Caki2 (cell line): ENCODE measurements at regions not wholly inside any gene's neighbourhood (a gene's known extent, or its start where the extent isn't known, plus 50 kb on each side); places are given as distances from the start of the nearest gene placed in this dataset.

Source experiments
- DNase-seq: peaks from one replicate; pipeline ENCODE4 v3.0.0-alpha.2; 2015; ENCODE audit warnings: low read depth
- in situ Hi-C: cut with HindIII; loops from 2 replicates; pipeline ENCODE4 v1.10.0; 2016; ENCODE audit warnings: low sequenced_read_pairs, low pct_unique_long_range_greater_than_20kb, mixed read lengths

DNA sequence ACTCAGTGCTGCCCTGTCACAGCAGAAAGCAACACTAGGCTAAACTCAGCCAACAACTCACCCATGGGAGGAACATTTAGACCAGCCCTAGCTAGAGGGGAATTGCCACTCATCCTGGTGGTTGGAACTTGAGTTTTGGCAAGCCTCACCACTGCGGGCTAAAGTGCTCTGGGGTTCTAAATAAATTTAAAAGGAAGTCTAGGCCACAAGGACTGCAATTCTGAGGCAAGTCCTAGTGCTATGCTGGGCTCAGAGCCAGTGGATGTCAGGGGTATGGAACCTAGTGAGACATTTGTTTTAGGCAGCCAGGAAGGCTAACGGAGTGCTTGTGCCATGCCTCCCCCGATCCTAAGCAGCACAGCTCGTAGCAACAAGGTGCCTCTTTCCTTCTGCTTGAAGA lies 78.0 kb downstream of the RGS13 start:
- in situ Hi-C loops = no loop called here
- no peak for DNase-seq

DNA sequence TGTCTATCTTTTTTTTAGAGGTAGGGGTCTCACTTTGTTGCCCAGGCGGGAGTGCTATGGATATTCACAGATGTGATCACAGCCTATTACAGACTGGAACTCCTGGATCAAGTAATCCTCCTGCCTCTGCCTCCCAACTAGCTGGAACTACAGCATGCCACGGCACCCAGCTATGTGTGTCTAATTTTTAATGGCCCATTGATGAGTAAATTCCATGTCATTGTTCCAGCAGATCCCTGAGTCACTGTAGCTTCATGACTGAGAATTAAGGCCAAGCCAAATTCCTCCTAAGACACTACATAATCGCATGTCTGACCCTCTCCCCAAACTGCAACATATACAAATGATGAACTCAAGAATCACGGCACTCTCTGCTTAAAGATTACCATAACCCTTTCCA lies 84.2 kb upstream of the RGS2 start:
- in situ Hi-C loops = no loop called here
- peak; percentile 19 for DNase-seq

DNA sequence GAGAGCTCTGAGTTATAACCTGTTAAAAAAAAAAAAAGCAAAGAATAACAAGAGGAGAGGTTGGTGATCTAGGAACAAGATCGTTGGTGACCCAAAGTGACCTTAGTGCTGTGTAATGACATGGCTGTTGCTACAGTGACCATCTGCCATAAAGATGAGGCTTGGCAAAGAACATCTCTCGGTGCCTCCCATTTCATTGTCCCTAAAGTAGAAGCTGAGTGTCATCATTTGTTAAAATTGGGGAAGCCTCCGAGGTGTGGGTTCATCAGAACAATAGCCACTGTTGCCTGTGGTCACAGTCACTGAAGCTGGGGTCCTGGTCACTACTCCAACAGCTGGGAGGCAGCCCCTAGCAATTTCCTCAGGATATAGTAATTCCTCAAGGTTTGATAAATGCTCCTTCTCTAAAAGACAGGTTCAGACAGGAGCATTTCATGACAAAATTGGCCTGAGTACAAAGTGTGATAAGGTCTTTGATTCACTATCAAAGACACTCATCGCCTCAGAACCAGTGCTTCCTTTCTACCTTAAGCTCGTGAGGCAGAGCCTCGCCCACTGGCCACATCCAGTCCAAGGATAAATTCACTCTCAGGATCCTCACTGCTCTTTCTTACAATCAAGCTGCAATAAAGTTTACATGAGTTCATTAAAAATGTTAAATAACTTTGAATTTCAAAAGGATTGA lies 81.9 kb upstream of the RGS2 start:
- in situ Hi-C loops = no loop called here
- no peak for DNase-seq

DNA sequence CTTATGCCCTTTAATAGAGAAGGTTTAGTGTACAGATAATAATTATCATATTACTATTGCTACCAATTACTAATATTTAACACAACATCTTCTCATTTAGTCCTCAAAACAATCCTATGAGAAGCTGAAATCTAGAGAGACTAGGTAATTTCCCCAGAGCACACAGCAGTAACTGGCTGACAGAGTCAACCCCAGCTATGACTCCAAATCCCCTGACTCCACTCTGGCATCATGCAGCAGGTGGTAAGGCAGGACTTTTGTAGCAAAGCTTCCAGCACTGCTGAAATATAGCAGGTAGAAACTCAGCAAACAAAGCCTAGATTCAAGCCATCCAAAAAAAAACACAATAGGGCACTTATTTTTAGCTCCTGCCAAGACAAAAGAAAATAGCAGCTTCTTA lies 79.3 kb upstream of the RGS2 start:
- in situ Hi-C loops = no loop called here
- no peak for DNase-seq

DNA sequence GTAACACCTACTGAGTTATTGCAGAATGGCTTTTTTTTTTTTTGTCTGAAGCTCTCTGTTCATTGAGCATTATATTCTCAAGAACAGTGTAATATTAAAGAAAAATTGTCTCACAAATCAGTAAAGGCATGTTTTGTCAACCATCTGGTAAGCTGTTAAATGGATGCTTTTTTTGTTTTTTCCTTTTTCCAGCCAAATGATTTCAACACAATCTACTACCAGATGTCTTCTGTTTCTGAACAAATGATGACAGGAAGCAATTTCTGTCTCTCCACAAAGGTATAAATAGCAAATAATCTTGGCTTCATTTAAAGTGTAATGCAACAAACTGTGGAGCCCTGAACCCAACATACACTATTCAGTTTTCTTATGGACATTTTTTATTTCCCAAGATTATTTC lies 78.6 kb upstream of the RGS2 start:
- DNase-seq = no peak
- in situ Hi-C loops = no loop called here

DNA sequence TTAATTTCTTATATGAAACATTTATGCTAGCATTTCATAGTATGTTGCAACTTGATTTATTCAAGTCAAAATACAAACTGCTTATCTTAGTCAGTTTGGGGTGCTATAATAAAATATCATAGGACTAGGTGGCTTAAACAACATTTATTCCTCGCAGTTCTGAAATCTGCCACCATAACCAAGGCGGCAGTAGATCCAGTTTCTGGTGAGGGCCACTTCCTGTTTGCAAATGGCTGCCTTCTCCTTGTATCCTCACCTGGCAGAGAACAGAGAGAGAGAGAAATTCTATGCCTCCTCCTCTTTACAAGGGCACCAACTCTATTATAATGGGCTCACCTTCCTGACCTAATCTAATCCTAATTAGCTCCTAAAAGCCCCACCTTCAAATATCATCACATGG lies 76.1 kb upstream of the RGS2 start:
- DNase-seq = peak; percentile 4
- in situ Hi-C loops = no loop called here

DNA sequence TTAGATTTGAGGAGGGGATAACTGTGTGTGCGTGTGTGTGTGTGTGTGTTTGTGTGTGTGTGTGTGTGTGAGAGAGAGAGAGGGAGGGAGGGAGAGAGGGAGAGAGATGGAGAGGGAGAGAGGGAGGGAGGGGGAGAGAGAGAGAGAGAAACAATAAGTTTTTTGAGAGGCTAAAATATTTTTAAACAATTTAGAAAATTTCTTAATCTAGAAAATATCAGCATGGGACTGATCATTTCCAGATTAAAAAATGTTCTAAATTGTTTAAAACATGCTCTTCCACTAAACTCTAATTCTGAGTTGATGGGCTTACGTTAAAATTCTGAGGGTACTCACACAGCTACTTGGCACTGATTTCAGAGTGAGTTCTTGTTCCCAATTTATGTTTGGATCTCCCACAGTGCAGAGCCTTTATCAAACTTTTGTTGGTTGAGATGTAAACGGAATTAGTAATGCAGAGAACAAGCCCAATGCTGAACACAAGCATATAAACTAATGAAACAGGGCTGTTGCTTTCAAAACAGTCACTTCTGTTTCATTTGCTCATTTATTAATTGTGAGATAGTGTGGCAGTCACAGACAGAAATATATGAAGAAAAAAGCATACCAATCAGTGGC lies 73.4 kb upstream of the RGS2 start:
- in situ Hi-C loops = no loop called here
- DNase-seq = no peak

DNA sequence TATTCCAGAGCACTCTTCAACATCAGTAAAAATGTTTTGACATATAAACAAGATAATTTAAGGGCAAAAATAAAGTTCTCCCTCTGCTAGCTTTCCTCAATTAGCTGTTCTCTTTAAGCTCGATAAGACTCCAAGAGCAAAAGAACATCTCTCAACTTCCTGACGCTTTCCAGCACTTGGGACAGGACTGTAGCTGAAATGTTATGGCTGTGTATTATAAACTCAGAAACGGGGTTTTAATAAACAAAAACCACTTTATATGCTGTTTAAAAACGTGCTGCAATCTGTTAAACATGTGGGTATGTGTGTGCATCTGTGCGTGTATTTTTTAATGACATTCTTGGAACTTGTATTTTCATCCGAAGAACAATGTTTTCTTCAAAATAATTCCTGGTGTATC lies 71.5 kb upstream of the RGS2 start:
- in situ Hi-C loops = no loop called here
- no peak for DNase-seq

DNA sequence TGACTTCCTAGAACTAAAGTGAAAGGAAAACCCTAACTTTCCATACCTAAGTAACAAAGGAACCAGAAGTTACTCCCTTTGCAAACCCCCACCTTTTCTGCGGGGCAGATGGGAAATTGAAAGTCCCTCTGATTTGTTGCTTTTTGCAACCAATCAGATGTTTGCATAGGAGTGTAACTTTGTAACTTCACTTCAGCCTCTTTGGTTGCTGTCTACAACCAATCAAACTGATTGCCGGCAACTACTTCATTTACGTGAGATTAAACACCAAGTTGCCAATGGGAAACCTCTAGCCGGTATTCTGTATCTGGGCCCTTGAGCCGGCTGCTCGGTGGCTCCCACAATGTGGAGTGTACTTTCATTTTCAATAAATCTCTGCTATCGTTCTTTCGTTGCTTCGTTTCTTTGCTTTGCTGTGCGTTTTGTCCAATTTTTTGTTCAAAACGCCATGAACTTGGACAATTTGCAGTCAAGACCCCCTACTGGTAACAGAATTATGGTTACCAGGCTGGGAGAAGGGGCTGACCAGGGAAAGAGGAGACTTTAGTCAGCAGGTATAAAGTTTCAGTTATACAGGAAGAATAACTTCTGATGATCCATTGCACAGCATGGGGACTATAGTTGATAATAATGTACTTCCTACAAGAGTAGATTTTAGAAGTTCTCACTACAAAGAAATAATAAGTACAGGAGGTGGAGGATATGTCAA lies 69.2 kb upstream of the RGS2 start:
- DNase-seq = no peak
- in situ Hi-C loops = no loop called here

DNA sequence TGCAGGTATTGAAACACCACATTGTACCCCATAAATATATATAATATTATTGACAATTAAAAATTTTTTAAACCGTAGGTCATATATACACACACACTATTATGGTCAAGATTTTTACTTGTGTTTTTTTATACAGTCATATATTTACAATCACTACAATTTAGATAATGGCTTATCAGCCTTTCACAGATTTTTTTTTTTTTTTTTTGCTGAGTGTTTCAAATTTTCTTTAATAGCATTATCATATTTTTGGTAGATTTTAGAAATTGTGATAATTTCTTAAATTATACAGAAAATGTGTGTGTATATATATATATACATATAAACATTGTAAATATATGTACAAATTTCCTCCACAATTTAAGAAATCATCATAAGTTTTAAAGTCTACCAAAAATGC lies 68.6 kb upstream of the RGS2 start:
- no peak for DNase-seq
- in situ Hi-C loops = no loop called here

DNA sequence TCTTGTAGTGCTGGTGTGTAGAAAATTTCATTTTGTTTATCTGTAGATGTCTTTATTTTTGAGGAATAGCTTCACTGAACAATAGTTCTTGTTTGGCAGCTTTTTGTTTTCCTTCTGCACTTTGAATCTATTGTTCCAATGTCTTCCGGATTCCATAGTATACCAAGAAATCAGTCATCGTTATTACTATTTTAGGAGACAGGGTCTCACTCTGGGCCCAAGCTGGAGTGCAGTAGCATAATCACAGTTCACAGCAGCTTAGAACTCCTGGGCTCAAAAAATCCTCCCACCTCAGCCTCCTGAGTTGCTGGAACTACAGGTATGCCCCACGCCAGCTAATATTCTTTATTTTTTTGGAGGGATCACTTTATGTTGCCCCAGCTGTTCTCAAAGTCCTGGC lies 67.7 kb upstream of the RGS2 start:
- DNase-seq = no peak
- in situ Hi-C loops = no loop called here

DNA sequence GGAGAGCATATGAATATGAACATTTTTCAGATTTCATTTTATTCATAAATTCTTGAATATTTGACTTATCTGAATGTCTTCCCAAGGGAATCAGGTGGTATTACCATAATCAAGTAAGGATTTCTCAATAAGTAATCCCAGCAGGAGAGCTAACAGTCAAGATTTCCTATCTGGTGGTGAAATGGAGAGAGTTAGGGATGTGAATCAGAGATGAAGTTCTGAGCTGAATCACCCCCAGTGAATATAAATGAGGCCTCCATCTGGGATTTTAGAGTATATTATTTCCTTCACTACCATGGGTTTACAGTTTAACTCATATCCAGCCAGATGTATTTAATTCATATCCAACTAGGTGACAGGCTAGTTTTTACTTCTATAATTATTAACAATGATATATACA lies 61.5 kb upstream of the RGS2 start:
- in situ Hi-C loops = no loop called here
- peak; percentile 47 for DNase-seq

DNA sequence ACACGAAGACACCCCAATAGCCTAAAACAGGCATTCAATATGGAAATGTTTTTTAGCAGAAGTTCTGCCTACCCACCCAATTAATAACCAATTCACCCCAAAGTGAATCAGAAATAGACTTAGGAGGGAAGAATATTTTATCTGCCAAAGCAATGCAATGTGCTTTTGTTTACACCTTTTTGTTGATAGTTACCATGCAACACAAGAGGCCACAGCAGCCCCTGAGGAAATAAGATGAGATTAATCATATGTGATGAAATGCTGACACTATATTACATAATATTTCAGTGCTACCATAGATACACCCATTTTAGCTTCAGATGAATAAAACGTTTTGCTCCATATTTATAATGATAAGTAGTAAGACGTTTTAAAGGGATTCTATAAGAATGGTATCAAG lies 60.9 kb upstream of the RGS2 start:
- no peak for DNase-seq
- in situ Hi-C loops = no loop called here

DNA sequence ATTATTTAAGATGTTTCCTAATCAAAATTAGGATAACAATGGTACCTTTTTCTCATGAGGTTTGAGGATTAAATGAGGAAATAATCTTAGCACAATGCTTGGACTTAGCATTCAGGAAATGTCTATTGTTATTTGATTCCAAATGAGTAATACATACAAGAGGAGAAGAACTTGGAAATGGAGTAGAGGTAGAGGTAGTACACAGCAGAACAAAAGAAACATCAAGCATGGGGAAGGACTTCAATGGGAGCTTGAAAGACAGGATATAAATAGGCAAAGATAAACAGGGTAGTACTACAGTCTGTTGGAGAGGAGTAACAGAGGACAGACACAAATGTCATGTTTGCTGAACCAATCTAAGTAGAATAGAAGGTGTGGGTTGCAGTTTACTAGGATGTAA lies 59.5 kb upstream of the RGS2 start:
- in situ Hi-C loops = no loop called here
- DNase-seq = no peak

DNA sequence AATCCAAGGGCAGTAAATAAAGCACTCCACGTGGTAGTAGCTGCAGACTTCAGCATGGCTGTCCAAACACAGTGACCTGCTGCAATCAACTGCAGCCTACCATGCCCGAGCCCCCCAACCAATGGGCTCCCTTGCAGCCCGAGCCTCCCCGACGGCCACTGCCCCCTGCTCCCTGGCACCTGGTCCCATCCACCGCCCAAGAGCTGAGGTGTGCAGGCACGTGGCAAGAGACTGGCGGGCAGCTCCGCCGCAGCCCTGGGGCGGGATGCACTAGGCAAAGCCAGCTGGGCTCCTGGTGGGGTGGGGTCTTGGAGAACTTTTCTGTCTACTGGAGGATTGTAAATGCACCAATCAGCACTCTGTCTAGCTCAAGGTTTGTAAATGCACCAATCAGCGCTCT lies 57.6 kb upstream of the RGS2 start:
- DNase-seq = no peak
- in situ Hi-C loops = no loop called here

DNA sequence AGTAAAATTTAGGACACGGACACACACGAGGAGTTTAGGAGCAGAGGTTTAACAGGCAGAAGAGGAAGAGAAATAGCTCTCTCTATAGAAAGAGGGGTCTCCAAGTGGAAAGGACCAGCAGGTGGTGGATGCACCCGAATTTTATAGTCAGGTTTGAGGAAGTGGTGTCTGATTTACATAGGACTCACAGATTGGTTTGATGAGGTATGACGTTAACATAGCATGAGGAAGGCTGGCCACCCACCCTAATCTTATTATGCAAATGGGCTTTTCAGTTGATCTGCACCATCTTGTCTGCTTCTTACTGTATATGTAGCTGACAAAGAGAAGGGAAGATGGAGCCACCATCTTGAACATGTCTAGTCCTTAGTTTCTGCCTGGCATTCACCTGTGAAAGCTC lies 52.5 kb upstream of the RGS2 start:
- in situ Hi-C loops = no loop called here
- no peak for DNase-seq

DNA sequence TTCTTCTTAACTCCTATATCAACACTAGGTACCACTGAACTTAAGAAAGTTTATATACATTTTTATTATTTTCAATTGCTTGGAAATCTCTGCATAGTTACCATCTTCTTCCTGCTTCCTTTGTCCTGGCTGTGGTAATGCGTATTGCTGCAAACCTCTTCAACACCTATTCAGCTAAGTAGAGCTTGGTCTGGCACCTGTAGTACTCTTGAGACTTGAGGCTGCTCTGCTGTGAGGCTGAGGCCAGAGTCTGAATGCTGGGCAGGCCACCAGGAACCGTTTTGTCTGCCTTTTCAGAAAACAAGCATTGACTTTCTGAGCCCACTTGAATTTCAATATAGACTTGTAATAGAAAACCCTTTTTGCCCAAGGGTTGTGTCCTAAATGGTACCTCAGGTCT lies 52.0 kb upstream of the RGS2 start:
- in situ Hi-C loops = no loop called here
- no peak for DNase-seq

DNA sequence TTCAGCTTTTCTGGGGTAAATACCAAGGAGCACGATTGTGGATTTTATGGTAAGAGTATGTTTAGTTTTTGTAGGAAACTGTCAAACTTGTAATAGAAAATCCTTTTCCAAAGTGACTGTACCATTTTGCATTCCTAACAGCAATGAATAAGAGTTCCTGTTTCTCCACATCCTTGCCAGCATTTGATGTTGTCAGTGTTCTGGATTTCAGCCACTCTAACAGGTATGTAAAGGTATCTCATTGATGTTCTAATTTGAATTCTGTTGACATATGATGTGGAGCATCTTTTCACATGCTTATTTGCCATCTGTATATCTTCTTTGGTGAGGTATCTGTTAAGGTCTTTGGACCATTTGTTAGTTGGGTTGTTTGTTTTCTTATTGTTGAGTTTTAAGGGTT lies 50.3 kb upstream of the RGS2 start:
- in situ Hi-C loops = no loop called here
- no peak for DNase-seq
